ENCODE measurements at regions not wholly inside any gene's neighbourhood (a gene's known extent, or its start where the extent isn't known, plus 50 kb on each side); places are given as distances from the start of the nearest gene placed in this dataset.

DNA sequence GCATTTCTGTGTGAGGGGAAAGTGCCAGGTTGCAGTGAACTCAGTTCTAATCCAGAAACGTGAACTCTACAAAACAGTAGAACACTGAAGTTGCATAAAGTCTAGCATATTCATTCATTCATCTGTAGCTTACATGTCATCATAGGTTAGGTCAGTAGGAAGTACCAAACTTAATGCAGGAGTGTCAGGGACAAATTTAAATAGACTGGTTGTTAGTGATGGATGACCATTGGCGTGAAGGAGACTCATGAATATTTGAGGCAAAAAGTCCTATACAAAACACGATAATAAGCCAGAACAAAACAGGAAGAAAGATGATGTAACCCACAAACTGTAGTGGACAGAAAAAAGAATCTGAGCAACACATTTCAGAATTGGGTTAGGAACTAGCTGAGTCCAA lies 592.8 kb upstream of the PCDH10 start:
- TF ChIP-seq CTCF (conservative IDR thresholded peaks at IDR 0.05; ENCODE audit: low read depth, low read length) (no peak), EZH2 (IDR thresholded peaks at IDR 0.05; ENCODE audit: low read length, unreplicated experiment) (no peak), EZH2phosphoT487 (IDR thresholded peaks at IDR 0.05; ENCODE audit: borderline replicate concordance, low read length) (no peak)
